ENCODE measurements at regions not wholly inside any gene's neighbourhood (a gene's known extent, or its start where the extent isn't known, plus 50 kb on each side); places are given as distances from the start of the nearest gene placed in this dataset.
A peak's percentile ranks its signal among the peaks of the same experiment; 100 is the strongest.

- H3K9me3 ChIP-seq (ENCODE audit: low read depth), result no peaks in the 10 kb centered on the region
- H3K36me3 ChIP-seq, result no peaks in the 10 kb centered on the region
- H3K4me1 ChIP-seq (ENCODE audit: low read depth), result no peaks in the 10 kb centered on the region
- H3K4me3 ChIP-seq, result no peak overlapping the region
- no peak for DNase-seq (ENCODE audit: low read depth in 1 of 2, low spot score in 1 of 2)
- H3K27ac ChIP-seq, result no peak overlapping the region
- TF ChIP-seq CTCF (IDR thresholded peaks at IDR 0.05; ENCODE audit: low read depth, low read length), result no peak
- H3K27me3 ChIP-seq, result no peaks in the 10 kb centered on the region
These were observed 655.6 kb downstream of the SORCS1 start for GRCh38 chr10:106508950-106509349.

- peak in 1 of 2 donors; percentile 26 for DNase-seq (ENCODE audit: low read depth in 1 of 2, low spot score in 1 of 2)
- Histone ChIP-seq H3K27ac (no peak overlapping the region), H3K27me3 (no peaks in the 10 kb centered on the region), H3K4me1 (ENCODE audit: low read depth) (no peaks in the 10 kb centered on the region), H3K4me3 (no peak overlapping the region), H3K9me3 (ENCODE audit: low read depth) (no peaks in the 10 kb centered on the region), H3K36me3 (no peaks in the 10 kb centered on the region)
- TF ChIP-seq CTCF (IDR thresholded peaks at IDR 0.05; ENCODE audit: low read depth, low read length), result no peak
These were observed 657.8 kb downstream of the SORCS1 start for GRCh38 chr10:106506526-106507283.

- no peak overlapping the region for H3K27ac ChIP-seq
- no peaks in the 10 kb centered on the region for H3K36me3 ChIP-seq
- no peaks in the 10 kb centered on the region for H3K27me3 ChIP-seq
- no peak for DNase-seq (ENCODE audit: low read depth in 1 of 2, low spot score in 1 of 2)
- no peaks in the 10 kb centered on the region for H3K4me1 ChIP-seq (ENCODE audit: low read depth)
- H3K4me3 ChIP-seq, result no peak overlapping the region
- H3K9me3 ChIP-seq (ENCODE audit: low read depth), result no peaks in the 10 kb centered on the region
- no peak for TF ChIP-seq CTCF (IDR thresholded peaks at IDR 0.05; ENCODE audit: low read depth, low read length)
These were observed 660.0 kb downstream of the SORCS1 start for GRCh38 chr10:106504536-106504935.

GRCh38 chr10:106502641-106503040 lies 661.9 kb downstream of the SORCS1 start:
- no peak overlapping the region for H3K27ac ChIP-seq
- DNase-seq (ENCODE audit: low read depth in 1 of 2, low spot score in 1 of 2), result no peak
- no peaks in the 10 kb centered on the region for H3K4me1 ChIP-seq (ENCODE audit: low read depth)
- TF ChIP-seq CTCF (IDR thresholded peaks at IDR 0.05; ENCODE audit: low read depth, low read length), result no peak
- no peaks in the 10 kb centered on the region for H3K36me3 ChIP-seq
- H3K27me3 ChIP-seq, result no peaks in the 10 kb centered on the region
- no peaks in the 10 kb centered on the region for H3K9me3 ChIP-seq (ENCODE audit: low read depth)
- H3K4me3 ChIP-seq, result no peak overlapping the region

GRCh38 chr10:106500925-106501525 lies 663.5 kb downstream of the SORCS1 start:
- DNase-seq (ENCODE audit: low read depth in 1 of 2, low spot score in 1 of 2), result no peak
- Histone ChIP-seq H3K27me3 (no peaks in the 10 kb centered on the region), H3K9me3 (ENCODE audit: low read depth) (no peaks in the 10 kb centered on the region), H3K4me3 (no peak overlapping the region), H3K36me3 (no peaks in the 10 kb centered on the region), H3K27ac (no peak overlapping the region), H3K4me1 (ENCODE audit: low read depth) (no peaks in the 10 kb centered on the region)
- TF ChIP-seq CTCF (IDR thresholded peaks at IDR 0.05; ENCODE audit: low read depth, low read length), result no peak
